GM19463 (cell line): ENCODE measurements at regions not wholly inside any gene's neighbourhood (a gene's known extent, or its start where the extent isn't known, plus 50 kb on each side); places are given as distances from the start of the nearest gene placed in this dataset.
"Not testable (repeated sequence)": the region's sequence is repeated elsewhere in the genome, so short reads cannot be mapped to it uniquely, and the experiment has no call there.

Experiments
- ATAC-seq: cut with Tn5 transposase; IDR thresholded peaks from one replicate; pipeline ENCODE4 v1.9.1; 2021; ENCODE audit warnings: mild to moderate bottlenecking, moderate library complexity; ENCODE audit not compliant: unreplicated experiment

- no peak for ATAC-seq
Measured at GRCh38 chr7:65722361-65722792, 150.5 kb upstream of the VKORC1L1 start.

GRCh38 chr7:65727182-65727581 is 145.7 kb upstream of the VKORC1L1 start:
- ATAC-seq, result not testable (repeated sequence)

GRCh38 chr7:65731129-65731528 is 141.7 kb upstream of the VKORC1L1 start:
- ATAC-seq, result no peak

- ATAC-seq, result no peak
Measured at GRCh38 chr7:65731562-65732035, 141.3 kb upstream of the VKORC1L1 start.

GRCh38 chr7:65744406-65744805 is 128.5 kb upstream of the VKORC1L1 start:
- ATAC-seq, result no peak

- no peak for ATAC-seq
Measured at GRCh38 chr7:65746398-65746669, 126.5 kb upstream of the VKORC1L1 start.

- ATAC-seq, result no peak
Measured at GRCh38 chr7:65749039-65749438, 123.8 kb upstream of the VKORC1L1 start.

- ATAC-seq, result no peak
Measured at GRCh38 chr7:65749518-65749917, 123.4 kb upstream of the VKORC1L1 start.

GRCh38 chr7:65750511-65751344 is 122.1 kb upstream of the VKORC1L1 start:
- peak; percentile 99 for ATAC-seq

GRCh38 chr7:65754070-65754469 is 118.8 kb upstream of the VKORC1L1 start:
- not testable (repeated sequence) for ATAC-seq

GRCh38 chr7:65758991-65759390 is 113.9 kb upstream of the VKORC1L1 start:
- not testable (repeated sequence) for ATAC-seq

- ATAC-seq, result not testable (repeated sequence)
Measured at GRCh38 chr7:65762712-65763111, 110.2 kb upstream of the VKORC1L1 start.

GRCh38 chr7:65763114-65763513 is 109.8 kb upstream of the VKORC1L1 start:
- not testable (repeated sequence) for ATAC-seq

- ATAC-seq, result peak; percentile 98
Measured at GRCh38 chr7:65770473-65771225, 102.2 kb upstream of the VKORC1L1 start.

GRCh38 chr7:65771226-65771569 is 101.7 kb upstream of the VKORC1L1 start:
- not testable (repeated sequence) for ATAC-seq

- ATAC-seq, result not testable (repeated sequence)
Measured at GRCh38 chr7:65776677-65777076, 96.2 kb upstream of the VKORC1L1 start.

GRCh38 chr7:65789943-65790342 is 82.9 kb upstream of the VKORC1L1 start:
- ATAC-seq, result not testable (repeated sequence)

- ATAC-seq, result not testable (repeated sequence)
Measured at GRCh38 chr7:65791788-65792187, 81.1 kb upstream of the VKORC1L1 start.

- ATAC-seq, result not testable (repeated sequence)
Measured at GRCh38 chr7:65792726-65793125, 80.1 kb upstream of the VKORC1L1 start.

GRCh38 chr7:65794671-65795391 is 78.0 kb upstream of the VKORC1L1 start:
- not testable (repeated sequence) for ATAC-seq

- not testable (repeated sequence) for ATAC-seq
Measured at GRCh38 chr7:65795392-65795716, 77.5 kb upstream of the VKORC1L1 start.

GRCh38 chr7:65796205-65796604 is 76.7 kb upstream of the VKORC1L1 start:
- no peak for ATAC-seq
